H1 (cell line): ENCODE measurements at regions not wholly inside any gene's neighbourhood (a gene's known extent, or its start where the extent isn't known, plus 50 kb on each side); places are given as distances from the start of the nearest gene placed in this dataset.

Source experiments
- CTCF ChIA-PET: fragments of 300-600 bp; sonication (Branson Sonifier 250); formaldehyde crosslinking; loops from one replicate; lab custom pipeline; 2021; ENCODE audit not compliant: partially characterized antibody; lab: Charles Lee
- POLR2A ChIA-PET: fragments of 300-600 bp; sonication (Branson Sonifier 250); formaldehyde crosslinking; loops from one replicate; lab custom pipeline; 2021; ENCODE audit warnings: inconsistent platforms; ENCODE audit not compliant: partially characterized antibody; lab: Charles Lee
- DNase-seq, 2 experiments: peaks; one replicate each; pipeline versions ENCODE4 v3.0.0 to v3.0.0-alpha.2; 2010 to 2022; ENCODE audit warnings: low spot score in 2 of 2, low read depth in 1 of 2, mixed read lengths in 1 of 2
- FAIRE-seq: peaks from 2 replicates; lab custom pipeline; 2011; peaks lifted over from hg19 to GRCh38; lab: Jason Lieb, UNC
- H2AFZ ChIP-seq: 2 replicates; pipeline ENCODE4 v1.8.1; 2012; ENCODE audit warnings: low read length, inconsistent platforms
- H2AK5ac ChIP-seq: 2 replicates; pipeline ENCODE4 v1.6.1; 2013; ENCODE audit warnings: low read depth, low read length
- H2BK120ac ChIP-seq: replicated peaks from 2 replicates; pipeline ENCODE3; 2013; ENCODE audit warnings: low read depth, low read length, inconsistent platforms
- H2BK12ac ChIP-seq: 2 replicates; pipeline ENCODE4 v1.6.1; 2013; ENCODE audit warnings: low read depth, low read length
- H2BK15ac ChIP-seq: 2 replicates; pipeline ENCODE4 v1.6.1; 2013; ENCODE audit warnings: low read length
- H2BK20ac ChIP-seq: 2 replicates; pipeline ENCODE4 v1.6.1; 2013; ENCODE audit warnings: low read length
- H2BK5ac ChIP-seq: 2 replicates; pipeline ENCODE4 v1.6.1; 2013; ENCODE audit warnings: low read depth, low read length
- H3K14ac ChIP-seq: 2 replicates; pipeline ENCODE4 v1.6.1; 2013; ENCODE audit warnings: inconsistent platforms; ENCODE audit not compliant: insufficient read length
- H3K18ac ChIP-seq: 2 replicates; pipeline ENCODE4 v1.6.1; 2013; ENCODE audit warnings: low read length; ENCODE audit errors: extremely low read depth
- H3K23ac ChIP-seq: 2 replicates; pipeline ENCODE4 v1.6.1; 2013; ENCODE audit warnings: inconsistent platforms; ENCODE audit not compliant: insufficient read length
- H3K23me2 ChIP-seq: 2 replicates; pipeline ENCODE4 v1.6.1; 2013; ENCODE audit warnings: low read depth, low read length
- H3K27ac ChIP-seq: 2 replicates; pipeline ENCODE4 v1.6.1; 2011; ENCODE audit warnings: low read depth, low read length, inconsistent platforms
- H3K27me3 ChIP-seq, 4 experiments: replicated peaks in 1 of 4; 1 replicate in 1 of 4; 2 replicates in 3 of 4; pipeline versions ENCODE4 v1.6.1 to v1.8.1; 2011 to 2013; ENCODE audit warnings: low read length in 3 of 4, mild to moderate bottlenecking in 3 of 4, inconsistent platforms in 2 of 4, mixed read lengths in 2 of 4, moderate library complexity in 1 of 4; ENCODE audit not compliant: control insufficient read depth in 3 of 4, insufficient read depth in 3 of 4; ENCODE audit errors: extremely low read depth in 1 of 4
- H3K36me3 ChIP-seq, 4 experiments: 2 replicates each; pipeline versions ENCODE4 v1.6.1 to v1.8.1; 2011 to 2013; ENCODE audit warnings: mild to moderate bottlenecking in 4 of 4, low read length in 3 of 4, moderate library complexity in 2 of 4, control low read depth in 1 of 4, inconsistent platforms in 1 of 4; ENCODE audit not compliant: insufficient read depth in 4 of 4, control insufficient read depth in 2 of 4
- H3K4ac ChIP-seq: replicated peaks from 2 replicates; pipeline ENCODE3; 2013; ENCODE audit warnings: low read length, low read depth, mixed read lengths, inconsistent platforms; ENCODE audit not compliant: insufficient read length
- H3K4me1 ChIP-seq, 4 experiments: replicated peaks in 1 of 4; 1 replicate in 1 of 4; 2 replicates in 3 of 4; pipeline versions ENCODE4 v1.6.1 to v1.8.1; 2011 to 2013; ENCODE audit warnings: low read length in 3 of 4, inconsistent platforms in 2 of 4, mixed read lengths in 1 of 4; ENCODE audit not compliant: insufficient read depth in 4 of 4, control insufficient read depth in 3 of 4
- H3K4me2 ChIP-seq, 2 experiments: 2 replicates each; pipeline versions ENCODE4 v1.6.1 to v1.8.1; 2011 to 2013; ENCODE audit warnings: low read depth in 2 of 2, low read length in 2 of 2, control low read depth in 1 of 2, inconsistent platforms in 1 of 2, mild to moderate bottlenecking in 1 of 2; ENCODE audit not compliant: insufficient read depth in 1 of 2
- H3K4me3 ChIP-seq, 4 experiments: fragments of 200-600, 300-600 bp in 1 of 4; sonication (generic), shearing (Covaris generic), sonication (Bioruptor Twin) in 1 of 4; 2 replicates each; pipeline versions ENCODE4 v1.5.1 to v1.8.1; 2011 to 2016; ENCODE audit warnings: low read length in 4 of 4, low read depth in 3 of 4, control low read depth in 2 of 4, inconsistent platforms in 2 of 4, mild to moderate bottlenecking in 2 of 4, mixed read lengths in 1 of 4, moderate library complexity in 1 of 4; ENCODE audit not compliant: insufficient read depth in 2 of 4; ENCODE audit errors: extremely low read depth in 1 of 4
- H3K56ac ChIP-seq: replicated peaks from 2 replicates; pipeline ENCODE3; 2013; ENCODE audit warnings: low read depth, mild to moderate bottlenecking, mixed read lengths, low read length, inconsistent platforms; ENCODE audit not compliant: insufficient read length
- H3K79me1 ChIP-seq: 2 replicates; pipeline ENCODE4 v1.6.1; 2013; ENCODE audit warnings: low read depth, low read length, control low read depth
- H3K79me2 ChIP-seq, 2 experiments: 2 replicates each; pipeline versions ENCODE4 v1.6.1 to v1.8.1; 2012 to 2013; ENCODE audit warnings: low read length in 2 of 2, mild to moderate bottlenecking in 2 of 2, inconsistent platforms in 1 of 2; ENCODE audit not compliant: insufficient read depth in 2 of 2, control insufficient read depth in 1 of 2
- H3K9ac ChIP-seq, 4 experiments: replicated peaks in 1 of 4; 1 replicate in 1 of 4; 2 replicates in 3 of 4; pipeline versions ENCODE4 v1.6.1 to v1.8.1; 2011 to 2013; ENCODE audit warnings: low read depth in 3 of 4, low read length in 3 of 4, control low read depth in 2 of 4, mild to moderate bottlenecking in 2 of 4, moderate library complexity in 2 of 4, inconsistent platforms in 1 of 4; ENCODE audit errors: extremely low read depth in 1 of 4
- H3K9me3 ChIP-seq, 2 experiments: 2 replicates each; pipeline versions ENCODE4 v1.6.1 to v1.8.1; 2012 to 2013; ENCODE audit warnings: mild to moderate bottlenecking in 2 of 2, moderate library complexity in 2 of 2, control low read depth in 1 of 2, inconsistent platforms in 1 of 2, low read depth in 1 of 2, low read length in 1 of 2, mixed read lengths in 1 of 2; ENCODE audit not compliant: insufficient read depth in 2 of 2
- H4K20me1 ChIP-seq, 2 experiments: replicated peaks in 1 of 2; 2 replicates each; pipeline versions ENCODE3 to v1.8.1; 2011 to 2013; ENCODE audit warnings: inconsistent platforms in 2 of 2, low read length in 2 of 2, mild to moderate bottlenecking in 1 of 2; ENCODE audit not compliant: insufficient read depth in 2 of 2, control insufficient read depth in 1 of 2
- H4K5ac ChIP-seq: 2 replicates; pipeline ENCODE4 v1.6.1; 2013; ENCODE audit warnings: low read length, low read depth, mixed read lengths, inconsistent platforms; ENCODE audit not compliant: insufficient read length
- H4K8ac ChIP-seq: 2 replicates; pipeline ENCODE4 v1.8.0; 2013; ENCODE audit warnings: mild to moderate bottlenecking, moderate library complexity, low read length, inconsistent platforms; ENCODE audit not compliant: insufficient read depth; ENCODE audit errors: extremely low read depth
- H4K91ac ChIP-seq: replicated peaks from 2 replicates; pipeline ENCODE3; 2013; ENCODE audit warnings: low read length, mixed read lengths, inconsistent platforms; ENCODE audit not compliant: insufficient read length
- BACH1 ChIP-seq: IDR thresholded peaks from 2 replicates; pipeline ENCODE4 v1.6.1; 2012; ENCODE audit warnings: low read length, improper control_type of control experiment
- CBX5 ChIP-seq: fragments of 300-800, 300-1000 bp; sonication (generic); IDR thresholded peaks from 2 replicates; pipeline ENCODE4 v1.7.1; 2016; ENCODE audit warnings: antibody characterized with exemption, low read length, low read depth
- CTBP2 ChIP-seq: IDR thresholded peaks from 2 replicates; pipeline ENCODE4 v1.7.0; 2011; ENCODE audit warnings: borderline replicate concordance, mild to moderate bottlenecking, moderate library complexity, mixed read lengths, low read length; ENCODE audit not compliant: insufficient read depth, insufficient read length
- GTF2F1 ChIP-seq: IDR thresholded peaks from 2 replicates; pipeline ENCODE4 v1.6.1; 2012; ENCODE audit warnings: low read depth, low read length, improper control_type of control experiment, borderline replicate concordance
- KDM5A ChIP-seq: fragments of 200-600 bp; IDR thresholded peaks from 2 replicates; pipeline ENCODE4 v1.7.1; 2012; ENCODE audit warnings: mild to moderate bottlenecking, low read length, inconsistent platforms, mixed read lengths
- POLR2AphosphoS5 ChIP-seq: IDR thresholded peaks from 2 replicates; pipeline ENCODE4 v1.6.1; 2011; ENCODE audit warnings: low read depth, low read length
- RNF2 ChIP-seq: fragments of 200-900, 300-1000 bp; sonication (generic); IDR thresholded peaks from 2 replicates; pipeline ENCODE4 v1.7.1; 2016; ENCODE audit warnings: borderline replicate concordance, low read depth, mild to moderate bottlenecking, antibody characterized with exemption, low read length; ENCODE audit not compliant: poor library complexity, severe bottlenecking; ENCODE audit errors: missing control alignments
- SAP30 ChIP-seq: fragments of 300-600 bp; sonication (generic); IDR thresholded peaks from 2 replicates; pipeline ENCODE4 v1.7.1; 2012; ENCODE audit warnings: low read length, moderate library complexity, mild to moderate bottlenecking, inconsistent platforms; ENCODE audit not compliant: insufficient read depth, insufficient replicate concordance
- SIN3A ChIP-seq, 2 experiments: IDR thresholded peaks in 1 of 2; conservative IDR thresholded peaks in 1 of 2; 2 replicates each; pipeline ENCODE4 v1.6.1; 2011 to 2012; ENCODE audit warnings: low read length in 2 of 2, improper control_type of control experiment in 1 of 2, low read depth in 1 of 2, mild to moderate bottlenecking in 1 of 2
- SIRT6 ChIP-seq: IDR thresholded peaks from one replicate; pipeline ENCODE4 v1.7.1; 2012; ENCODE audit warnings: low read length, inconsistent platforms
- SRF ChIP-seq: IDR thresholded peaks from 2 replicates; pipeline ENCODE4 v1.6.1; 2011; ENCODE audit warnings: mild to moderate bottlenecking, low read depth, low read length, moderate library complexity
- TAF7 ChIP-seq: optimal IDR thresholded peaks from 2 replicates; pipeline ENCODE3; 2011; ENCODE audit warnings: low read depth, mild to moderate bottlenecking, inconsistent platforms, low read length, moderate library complexity, borderline replicate concordance
- TBP ChIP-seq: IDR thresholded peaks from 2 replicates; pipeline ENCODE4 v1.6.1; 2011; ENCODE audit warnings: low read depth, low read length, improper control_type of control experiment
- WGBS, 2 experiments: shearing (Covaris generic) in 1 of 2; methylation state at CpG; one replicate each; pipeline versions ENCODE4 v1.1.6 to v1.1.7; 2013 to 2015; ENCODE audit warnings: low lambda C conversion rate in 2 of 2, mixed read lengths in 2 of 2, inconsistent platforms in 1 of 2, low coverage in 1 of 2, missing lambda C conversion rate in 1 of 2; ENCODE audit not compliant: insufficient replicate concordance in 2 of 2, insufficient coverage in 1 of 2, insufficient read length in 1 of 2; ENCODE audit errors: extremely low coverage in 1 of 2, missing lambda C conversion rate in 1 of 2; 5-methylcytosine and 5-hydroxymethylcytosine counted together

GRCh38 chr2:136238286-136239078, 120.5 kb upstream of the CXCR4 start:
- Histone ChIP-seq H2BK20ac (no peak overlapping the region), H3K27ac (no peak overlapping the region), H3K9me3 (no peaks in the 10 kb centered on the region), H4K91ac (no peak overlapping the region), H4K5ac (no peak overlapping the region), H3K4me1 (peaks cover 0 to 4% (median 0%) of the 10 kb centered on the region in 4 experiments; a peak in 1 of 7 replicates), H2AK5ac (no peak overlapping the region), H2AFZ (no peak overlapping the region), H3K23me2 (no peaks in the 10 kb centered on the region), H2BK15ac (no peak overlapping the region), H3K27me3 (no peaks in the 10 kb centered on the region), H3K18ac (no peak overlapping the region), H3K4ac (no peak overlapping the region), H3K79me1 (no peaks in the 10 kb centered on the region), H4K8ac (no peak overlapping the region), H2BK12ac (no peak overlapping the region), H3K36me3 (no peaks in the 10 kb centered on the region), H3K79me2 (no peaks in the 10 kb centered on the region), H3K56ac (no peak overlapping the region), H4K20me1 (no peaks in the 10 kb centered on the region), H2BK5ac (no peak overlapping the region), H3K23ac (no peak overlapping the region), H3K14ac (no peak overlapping the region), H3K9ac (no peak overlapping the region), H3K4me2 (no peak overlapping the region), H3K4me3 (no peak overlapping the region), H2BK120ac (no peak overlapping the region)
- 87% methylated on average over 6 of the region's 6 CpGs; no CpG with 5 or more reads in 1 of the 2 experiments for WGBS, 2 experiments
- FAIRE-seq: no peak
- CTCF ChIA-PET: interaction anchor here (0.9 to 1.7 kb wide), 4 partner anchors 18 to 325 kb away, joined by 3 to 5 read pairs (median 4); no protein-coding TSS in a partner anchor
- DNase-seq: no peak
- POLR2A ChIA-PET: no interaction called here
- TF ChIP-seq CTBP2 (no peak), KDM5A (no peak), RNF2 (no peak), SRF (no peak), BACH1 (no peak), SAP30 (no peak), GTF2F1 (no peak), POLR2AphosphoS5 (no peak), SIRT6 (no peak), CBX5 (no peak), TBP (no peak), SIN3A (conservative IDR thresholded peaks at IDR 0.05 in 1 of 2, IDR thresholded peaks at IDR 0.05 in 1 of 2; ENCODE audit: low read depth in 1 of 2, low read length in 2 of 2) (no peak), TAF7 (no peak)
